WTC11 (cell line): ENCODE measurements at regions not wholly inside any gene's neighbourhood (a gene's known extent, or its start where the extent isn't known, plus 50 kb on each side); places are given as distances from the start of the nearest gene placed in this dataset.

Source experiments
- ETV6 ChIP-seq: sonication (generic); formaldehyde crosslinking; IDR thresholded peaks from 2 replicates; pipeline ENCODE4 v1.8.1; 2022; ENCODE audit warnings: mild to moderate bottlenecking, missing genetic modification reagents
- JUN ChIP-seq: sonication (generic); formaldehyde crosslinking; IDR thresholded peaks from 2 replicates; pipeline ENCODE4 v1.8.0; 2023; ENCODE audit warnings: mild to moderate bottlenecking, missing genetic modification reagents
- KAT7 ChIP-seq: sonication (generic); formaldehyde crosslinking; IDR thresholded peaks from 2 replicates; pipeline ENCODE4 v1.8.1; 2023; ENCODE audit warnings: missing genetic modification reagents, mild to moderate bottlenecking, borderline replicate concordance
- NFE2L1 ChIP-seq: sonication (generic); formaldehyde crosslinking; IDR thresholded peaks from 2 replicates; pipeline ENCODE4 v1.8.1; 2023; ENCODE audit warnings: missing genetic modification reagents
- NR1H2 ChIP-seq: sonication (generic); formaldehyde crosslinking; IDR thresholded peaks from 2 replicates; pipeline ENCODE4 v1.9.0; 2021; ENCODE audit warnings: mild to moderate bottlenecking, moderate library complexity, missing genetic modification reagents
- RELA ChIP-seq: sonication (generic); formaldehyde crosslinking; IDR thresholded peaks from 2 replicates; pipeline ENCODE4 v1.8.1; 2022; ENCODE audit warnings: missing genetic modification reagents, mild to moderate bottlenecking, borderline replicate concordance
- RORB ChIP-seq: fragments of 250-450 bp; sonication (Bioruptor Pico); IDR thresholded peaks from 2 replicates; pipeline ENCODE4 v1.9.0; 2021; ENCODE audit warnings: mild to moderate bottlenecking
- SP1 ChIP-seq: sonication (generic); formaldehyde crosslinking; conservative IDR thresholded peaks from 2 replicates; pipeline ENCODE4 v1.8.1; 2022; ENCODE audit warnings: missing genetic modification reagents
- ZNF219 ChIP-seq: sonication (generic); formaldehyde crosslinking; IDR thresholded peaks from 2 replicates; pipeline ENCODE4 v1.8.0; 2023; ENCODE audit warnings: missing genetic modification reagents, mild to moderate bottlenecking, borderline replicate concordance
- ZNF263 ChIP-seq: sonication (generic); formaldehyde crosslinking; IDR thresholded peaks from 2 replicates; pipeline ENCODE4 v1.8.1; 2022; ENCODE audit warnings: low read depth, mild to moderate bottlenecking, moderate library complexity, missing genetic modification reagents
- TF ChIP-seq, protein P1 (sequence below): sonication (generic); formaldehyde crosslinking; IDR thresholded peaks from 2 replicates; pipeline ENCODE4 v1.8.1; 2023; ENCODE audit warnings: mild to moderate bottlenecking, missing genetic modification reagents
- TF ChIP-seq, protein P2 (sequence below): sonication (generic); formaldehyde crosslinking; IDR thresholded peaks from 2 replicates; pipeline ENCODE4 v1.8.0; 2022; ENCODE audit warnings: missing genetic modification reagents
- TF ChIP-seq, protein P3 (sequence below): sonication (generic); formaldehyde crosslinking; IDR thresholded peaks from 2 replicates; pipeline ENCODE4 v1.8.1; 2023; ENCODE audit warnings: mild to moderate bottlenecking, missing genetic modification reagents, borderline replicate concordance
- TF ChIP-seq, protein P4 (sequence below): sonication (generic); formaldehyde crosslinking; IDR thresholded peaks from 2 replicates; pipeline ENCODE4 v1.8.1; 2022; ENCODE audit warnings: mild to moderate bottlenecking, missing genetic modification reagents, moderate library complexity, borderline replicate concordance
- TF ChIP-seq, protein P5 (sequence below): sonication (generic); formaldehyde crosslinking; IDR thresholded peaks from 2 replicates; pipeline ENCODE4 v1.8.1; 2023; ENCODE audit warnings: mild to moderate bottlenecking, missing genetic modification reagents, moderate library complexity
- TF ChIP-seq, protein P6 (sequence below): sonication (generic); formaldehyde crosslinking; IDR thresholded peaks from 2 replicates; pipeline ENCODE4 v1.8.1; 2022; ENCODE audit warnings: low read depth, missing genetic modification reagents, borderline replicate concordance
- TF ChIP-seq, protein P7 (sequence below): fragments of 250-450 bp; sonication (Bioruptor Pico); IDR thresholded peaks from 2 replicates; pipeline ENCODE4 v1.8.0; 2021; ENCODE audit warnings: mild to moderate bottlenecking
- TF ChIP-seq, protein P8 (sequence below): sonication (generic); formaldehyde crosslinking; IDR thresholded peaks from 2 replicates; pipeline ENCODE4 v1.8.1; 2022; ENCODE audit warnings: low read depth, mild to moderate bottlenecking, moderate library complexity, missing genetic modification reagents, borderline replicate concordance
- TF ChIP-seq, protein P9 (sequence below): sonication (generic); formaldehyde crosslinking; IDR thresholded peaks from 2 replicates; pipeline ENCODE4 v1.8.1; 2023; ENCODE audit warnings: mild to moderate bottlenecking, missing genetic modification reagents

DNA sequence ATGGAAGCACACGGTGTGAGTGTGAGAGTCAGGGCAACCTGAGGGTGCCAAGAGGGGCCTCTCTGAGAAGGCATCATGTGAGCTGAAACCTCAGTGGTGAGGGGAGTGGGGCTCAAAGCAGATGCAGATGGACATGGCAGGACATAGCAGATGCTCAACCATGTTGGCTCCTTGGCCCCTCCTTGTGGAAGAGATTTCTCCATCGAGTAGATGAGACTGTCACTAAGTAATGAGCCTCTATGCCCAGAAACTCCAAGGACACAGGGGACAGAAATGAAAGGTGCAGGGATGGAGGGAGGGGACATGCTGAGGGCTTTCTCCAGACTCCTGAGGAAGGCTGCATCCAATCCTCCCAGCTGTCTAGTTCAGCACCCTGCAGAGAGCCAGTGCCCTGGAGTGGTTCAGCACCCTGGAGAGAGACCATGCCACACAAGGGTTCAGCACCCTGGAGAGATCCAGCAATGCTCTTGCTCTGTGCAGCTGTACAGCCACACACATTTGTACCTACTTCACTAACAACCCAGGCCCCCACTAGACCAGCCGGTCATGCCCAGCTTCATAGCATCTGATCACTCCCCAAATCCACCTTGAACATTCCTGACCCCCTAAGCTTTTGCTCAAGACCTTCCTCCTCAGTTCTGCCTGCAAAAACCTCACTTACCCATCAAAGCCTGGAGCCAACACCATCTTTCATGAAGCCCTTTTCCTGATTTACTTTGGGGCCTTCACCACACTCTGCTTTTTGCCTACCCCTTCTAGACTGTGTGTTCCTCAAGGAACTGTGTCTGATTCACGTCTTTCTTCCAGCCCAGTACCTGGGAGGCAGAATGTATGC is 252.0 kb downstream of the CTTN start (continued):
- TF ChIP-seq RELA (peak; percentile 97), RORB (CRISPR knock-in tag) (no peak), NFE2L1 (CRISPR knock-in tag) (peak; percentile 99), JUN (peak; percentile 100), NR1H2 (CRISPR knock-in tag) (peak; percentile 96), ZNF263 (peak; percentile 78; the same call in 1 of the 2 replicates), SP1 (CRISPR knock-in tag) (peak; percentile 75; the same call in 1 of the 2 replicates), ZNF219 (CRISPR knock-in tag) (peak; percentile 99), ETV6 (CRISPR knock-in tag) (peak; percentile 99), KAT7 (CRISPR knock-in tag) (peak; percentile 99; the same call in 1 of the 2 replicates)
- TF ChIP-seq, protein P1, sequence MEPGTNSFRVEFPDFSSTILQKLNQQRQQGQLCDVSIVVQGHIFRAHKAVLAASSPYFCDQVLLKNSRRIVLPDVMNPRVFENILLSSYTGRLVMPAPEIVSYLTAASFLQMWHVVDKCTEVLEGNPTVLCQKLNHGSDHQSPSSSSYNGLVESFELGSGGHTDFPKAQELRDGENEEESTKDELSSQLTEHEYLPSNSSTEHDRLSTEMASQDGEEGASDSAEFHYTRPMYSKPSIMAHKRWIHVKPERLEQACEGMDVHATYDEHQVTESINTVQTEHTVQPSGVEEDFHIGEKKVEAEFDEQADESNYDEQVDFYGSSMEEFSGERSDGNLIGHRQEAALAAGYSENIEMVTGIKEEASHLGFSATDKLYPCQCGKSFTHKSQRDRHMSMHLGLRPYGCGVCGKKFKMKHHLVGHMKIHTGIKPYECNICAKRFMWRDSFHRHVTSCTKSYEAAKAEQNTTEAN: peak; percentile 97
- TF ChIP-seq, protein P2, sequence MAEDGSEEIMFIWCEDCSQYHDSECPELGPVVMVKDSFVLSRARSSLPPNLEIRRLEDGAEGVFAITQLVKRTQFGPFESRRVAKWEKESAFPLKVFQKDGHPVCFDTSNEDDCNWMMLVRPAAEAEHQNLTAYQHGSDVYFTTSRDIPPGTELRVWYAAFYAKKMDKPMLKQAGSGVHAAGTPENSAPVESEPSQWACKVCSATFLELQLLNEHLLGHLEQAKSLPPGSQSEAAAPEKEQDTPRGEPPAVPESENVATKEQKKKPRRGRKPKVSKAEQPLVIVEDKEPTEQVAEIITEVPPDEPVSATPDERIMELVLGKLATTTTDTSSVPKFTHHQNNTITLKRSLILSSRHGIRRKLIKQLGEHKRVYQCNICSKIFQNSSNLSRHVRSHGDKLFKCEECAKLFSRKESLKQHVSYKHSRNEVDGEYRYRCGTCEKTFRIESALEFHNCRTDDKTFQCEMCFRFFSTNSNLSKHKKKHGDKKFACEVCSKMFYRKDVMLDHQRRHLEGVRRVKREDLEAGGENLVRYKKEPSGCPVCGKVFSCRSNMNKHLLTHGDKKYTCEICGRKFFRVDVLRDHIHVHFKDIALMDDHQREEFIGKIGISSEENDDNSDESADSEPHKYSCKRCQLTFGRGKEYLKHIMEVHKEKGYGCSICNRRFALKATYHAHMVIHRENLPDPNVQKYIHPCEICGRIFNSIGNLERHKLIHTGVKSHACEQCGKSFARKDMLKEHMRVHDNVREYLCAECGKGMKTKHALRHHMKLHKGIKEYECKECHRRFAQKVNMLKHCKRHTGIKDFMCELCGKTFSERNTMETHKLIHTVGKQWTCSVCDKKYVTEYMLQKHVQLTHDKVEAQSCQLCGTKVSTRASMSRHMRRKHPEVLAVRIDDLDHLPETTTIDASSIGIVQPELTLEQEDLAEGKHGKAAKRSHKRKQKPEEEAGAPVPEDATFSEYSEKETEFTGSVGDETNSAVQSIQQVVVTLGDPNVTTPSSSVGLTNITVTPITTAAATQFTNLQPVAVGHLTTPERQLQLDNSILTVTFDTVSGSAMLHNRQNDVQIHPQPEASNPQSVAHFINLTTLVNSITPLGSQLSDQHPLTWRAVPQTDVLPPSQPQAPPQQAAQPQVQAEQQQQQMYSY: peak; percentile 77
- TF ChIP-seq, protein P3, sequence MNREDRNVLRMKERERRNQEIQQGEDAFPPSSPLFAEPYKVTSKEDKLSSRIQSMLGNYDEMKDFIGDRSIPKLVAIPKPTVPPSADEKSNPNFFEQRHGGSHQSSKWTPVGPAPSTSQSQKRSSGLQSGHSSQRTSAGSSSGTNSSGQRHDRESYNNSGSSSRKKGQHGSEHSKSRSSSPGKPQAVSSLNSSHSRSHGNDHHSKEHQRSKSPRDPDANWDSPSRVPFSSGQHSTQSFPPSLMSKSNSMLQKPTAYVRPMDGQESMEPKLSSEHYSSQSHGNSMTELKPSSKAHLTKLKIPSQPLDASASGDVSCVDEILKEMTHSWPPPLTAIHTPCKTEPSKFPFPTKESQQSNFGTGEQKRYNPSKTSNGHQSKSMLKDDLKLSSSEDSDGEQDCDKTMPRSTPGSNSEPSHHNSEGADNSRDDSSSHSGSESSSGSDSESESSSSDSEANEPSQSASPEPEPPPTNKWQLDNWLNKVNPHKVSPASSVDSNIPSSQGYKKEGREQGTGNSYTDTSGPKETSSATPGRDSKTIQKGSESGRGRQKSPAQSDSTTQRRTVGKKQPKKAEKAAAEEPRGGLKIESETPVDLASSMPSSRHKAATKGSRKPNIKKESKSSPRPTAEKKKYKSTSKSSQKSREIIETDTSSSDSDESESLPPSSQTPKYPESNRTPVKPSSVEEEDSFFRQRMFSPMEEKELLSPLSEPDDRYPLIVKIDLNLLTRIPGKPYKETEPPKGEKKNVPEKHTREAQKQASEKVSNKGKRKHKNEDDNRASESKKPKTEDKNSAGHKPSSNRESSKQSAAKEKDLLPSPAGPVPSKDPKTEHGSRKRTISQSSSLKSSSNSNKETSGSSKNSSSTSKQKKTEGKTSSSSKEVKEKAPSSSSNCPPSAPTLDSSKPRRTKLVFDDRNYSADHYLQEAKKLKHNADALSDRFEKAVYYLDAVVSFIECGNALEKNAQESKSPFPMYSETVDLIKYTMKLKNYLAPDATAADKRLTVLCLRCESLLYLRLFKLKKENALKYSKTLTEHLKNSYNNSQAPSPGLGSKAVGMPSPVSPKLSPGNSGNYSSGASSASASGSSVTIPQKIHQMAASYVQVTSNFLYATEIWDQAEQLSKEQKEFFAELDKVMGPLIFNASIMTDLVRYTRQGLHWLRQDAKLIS (CRISPR knock-in tag): peak; percentile 87; the same call in 1 of the 2 replicates
- TF ChIP-seq, protein P4, sequence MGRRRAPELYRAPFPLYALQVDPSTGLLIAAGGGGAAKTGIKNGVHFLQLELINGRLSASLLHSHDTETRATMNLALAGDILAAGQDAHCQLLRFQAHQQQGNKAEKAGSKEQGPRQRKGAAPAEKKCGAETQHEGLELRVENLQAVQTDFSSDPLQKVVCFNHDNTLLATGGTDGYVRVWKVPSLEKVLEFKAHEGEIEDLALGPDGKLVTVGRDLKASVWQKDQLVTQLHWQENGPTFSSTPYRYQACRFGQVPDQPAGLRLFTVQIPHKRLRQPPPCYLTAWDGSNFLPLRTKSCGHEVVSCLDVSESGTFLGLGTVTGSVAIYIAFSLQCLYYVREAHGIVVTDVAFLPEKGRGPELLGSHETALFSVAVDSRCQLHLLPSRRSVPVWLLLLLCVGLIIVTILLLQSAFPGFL (CRISPR knock-in tag): peak; percentile 98
- TF ChIP-seq, protein P5, sequence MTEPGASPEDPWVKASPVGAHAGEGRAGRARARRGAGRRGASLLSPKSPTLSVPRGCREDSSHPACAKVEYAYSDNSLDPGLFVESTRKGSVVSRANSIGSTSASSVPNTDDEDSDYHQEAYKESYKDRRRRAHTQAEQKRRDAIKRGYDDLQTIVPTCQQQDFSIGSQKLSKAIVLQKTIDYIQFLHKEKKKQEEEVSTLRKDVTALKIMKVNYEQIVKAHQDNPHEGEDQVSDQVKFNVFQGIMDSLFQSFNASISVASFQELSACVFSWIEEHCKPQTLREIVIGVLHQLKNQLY: peak; percentile 98
- TF ChIP-seq, protein P6, sequence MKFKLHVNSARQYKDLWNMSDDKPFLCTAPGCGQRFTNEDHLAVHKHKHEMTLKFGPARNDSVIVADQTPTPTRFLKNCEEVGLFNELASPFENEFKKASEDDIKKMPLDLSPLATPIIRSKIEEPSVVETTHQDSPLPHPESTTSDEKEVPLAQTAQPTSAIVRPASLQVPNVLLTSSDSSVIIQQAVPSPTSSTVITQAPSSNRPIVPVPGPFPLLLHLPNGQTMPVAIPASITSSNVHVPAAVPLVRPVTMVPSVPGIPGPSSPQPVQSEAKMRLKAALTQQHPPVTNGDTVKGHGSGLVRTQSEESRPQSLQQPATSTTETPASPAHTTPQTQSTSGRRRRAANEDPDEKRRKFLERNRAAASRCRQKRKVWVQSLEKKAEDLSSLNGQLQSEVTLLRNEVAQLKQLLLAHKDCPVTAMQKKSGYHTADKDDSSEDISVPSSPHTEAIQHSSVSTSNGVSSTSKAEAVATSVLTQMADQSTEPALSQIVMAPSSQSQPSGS: peak; percentile 84; the same call in 1 of the 2 replicates
- TF ChIP-seq, protein P7, sequence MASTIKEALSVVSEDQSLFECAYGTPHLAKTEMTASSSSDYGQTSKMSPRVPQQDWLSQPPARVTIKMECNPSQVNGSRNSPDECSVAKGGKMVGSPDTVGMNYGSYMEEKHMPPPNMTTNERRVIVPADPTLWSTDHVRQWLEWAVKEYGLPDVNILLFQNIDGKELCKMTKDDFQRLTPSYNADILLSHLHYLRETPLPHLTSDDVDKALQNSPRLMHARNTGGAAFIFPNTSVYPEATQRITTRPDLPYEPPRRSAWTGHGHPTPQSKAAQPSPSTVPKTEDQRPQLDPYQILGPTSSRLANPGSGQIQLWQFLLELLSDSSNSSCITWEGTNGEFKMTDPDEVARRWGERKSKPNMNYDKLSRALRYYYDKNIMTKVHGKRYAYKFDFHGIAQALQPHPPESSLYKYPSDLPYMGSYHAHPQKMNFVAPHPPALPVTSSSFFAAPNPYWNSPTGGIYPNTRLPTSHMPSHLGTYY: 0 out of 2 replicates have a peak, but pooled peaks have one; percentile 69
- TF ChIP-seq, protein P8, sequence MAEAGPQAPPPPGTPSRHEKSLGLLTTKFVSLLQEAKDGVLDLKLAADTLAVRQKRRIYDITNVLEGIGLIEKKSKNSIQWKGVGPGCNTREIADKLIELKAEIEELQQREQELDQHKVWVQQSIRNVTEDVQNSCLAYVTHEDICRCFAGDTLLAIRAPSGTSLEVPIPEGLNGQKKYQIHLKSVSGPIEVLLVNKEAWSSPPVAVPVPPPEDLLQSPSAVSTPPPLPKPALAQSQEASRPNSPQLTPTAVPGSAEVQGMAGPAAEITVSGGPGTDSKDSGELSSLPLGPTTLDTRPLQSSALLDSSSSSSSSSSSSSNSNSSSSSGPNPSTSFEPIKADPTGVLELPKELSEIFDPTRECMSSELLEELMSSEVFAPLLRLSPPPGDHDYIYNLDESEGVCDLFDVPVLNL (CRISPR knock-in tag): peak; percentile 98
- TF ChIP-seq, protein P9, sequence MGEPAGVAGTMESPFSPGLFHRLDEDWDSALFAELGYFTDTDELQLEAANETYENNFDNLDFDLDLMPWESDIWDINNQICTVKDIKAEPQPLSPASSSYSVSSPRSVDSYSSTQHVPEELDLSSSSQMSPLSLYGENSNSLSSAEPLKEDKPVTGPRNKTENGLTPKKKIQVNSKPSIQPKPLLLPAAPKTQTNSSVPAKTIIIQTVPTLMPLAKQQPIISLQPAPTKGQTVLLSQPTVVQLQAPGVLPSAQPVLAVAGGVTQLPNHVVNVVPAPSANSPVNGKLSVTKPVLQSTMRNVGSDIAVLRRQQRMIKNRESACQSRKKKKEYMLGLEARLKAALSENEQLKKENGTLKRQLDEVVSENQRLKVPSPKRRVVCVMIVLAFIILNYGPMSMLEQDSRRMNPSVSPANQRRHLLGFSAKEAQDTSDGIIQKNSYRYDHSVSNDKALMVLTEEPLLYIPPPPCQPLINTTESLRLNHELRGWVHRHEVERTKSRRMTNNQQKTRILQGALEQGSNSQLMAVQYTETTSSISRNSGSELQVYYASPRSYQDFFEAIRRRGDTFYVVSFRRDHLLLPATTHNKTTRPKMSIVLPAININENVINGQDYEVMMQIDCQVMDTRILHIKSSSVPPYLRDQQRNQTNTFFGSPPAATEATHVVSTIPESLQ (CRISPR knock-in tag): peak; percentile 93
